ENCODE measurements at regions not wholly inside any gene's neighbourhood (a gene's known extent, or its start where the extent isn't known, plus 50 kb on each side); places are given as distances from the start of the nearest gene placed in this dataset.

- TF ChIP-seq, protein P1, sequence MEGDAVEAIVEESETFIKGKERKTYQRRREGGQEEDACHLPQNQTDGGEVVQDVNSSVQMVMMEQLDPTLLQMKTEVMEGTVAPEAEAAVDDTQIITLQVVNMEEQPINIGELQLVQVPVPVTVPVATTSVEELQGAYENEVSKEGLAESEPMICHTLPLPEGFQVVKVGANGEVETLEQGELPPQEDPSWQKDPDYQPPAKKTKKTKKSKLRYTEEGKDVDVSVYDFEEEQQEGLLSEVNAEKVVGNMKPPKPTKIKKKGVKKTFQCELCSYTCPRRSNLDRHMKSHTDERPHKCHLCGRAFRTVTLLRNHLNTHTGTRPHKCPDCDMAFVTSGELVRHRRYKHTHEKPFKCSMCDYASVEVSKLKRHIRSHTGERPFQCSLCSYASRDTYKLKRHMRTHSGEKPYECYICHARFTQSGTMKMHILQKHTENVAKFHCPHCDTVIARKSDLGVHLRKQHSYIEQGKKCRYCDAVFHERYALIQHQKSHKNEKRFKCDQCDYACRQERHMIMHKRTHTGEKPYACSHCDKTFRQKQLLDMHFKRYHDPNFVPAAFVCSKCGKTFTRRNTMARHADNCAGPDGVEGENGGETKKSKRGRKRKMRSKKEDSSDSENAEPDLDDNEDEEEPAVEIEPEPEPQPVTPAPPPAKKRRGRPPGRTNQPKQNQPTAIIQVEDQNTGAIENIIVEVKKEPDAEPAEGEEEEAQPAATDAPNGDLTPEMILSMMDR (IDR thresholded peaks at IDR 0.05), result no peak
- TF ChIP-seq EZH2 (IDR thresholded peaks at IDR 0.05) (no peak), EZH2phosphoT487 (IDR thresholded peaks at IDR 0.05) (no peak)
Measured at GRCh38 chr6:169093066-169093723, 160.5 kb downstream of the THBS2 start.
